GM18861 (cell line): ENCODE measurements at regions not wholly inside any gene's neighbourhood (a gene's known extent, or its start where the extent isn't known, plus 50 kb on each side); places are given as distances from the start of the nearest gene placed in this dataset.
"Not testable (repeated sequence)": the region's sequence is repeated elsewhere in the genome, so short reads cannot be mapped to it uniquely, and the experiment has no call there.

Experiments
- ATAC-seq: cut with Tn5 transposase; IDR thresholded peaks from one replicate; pipeline ENCODE4 v1.9.1; 2021; ENCODE audit not compliant: unreplicated experiment

DNA sequence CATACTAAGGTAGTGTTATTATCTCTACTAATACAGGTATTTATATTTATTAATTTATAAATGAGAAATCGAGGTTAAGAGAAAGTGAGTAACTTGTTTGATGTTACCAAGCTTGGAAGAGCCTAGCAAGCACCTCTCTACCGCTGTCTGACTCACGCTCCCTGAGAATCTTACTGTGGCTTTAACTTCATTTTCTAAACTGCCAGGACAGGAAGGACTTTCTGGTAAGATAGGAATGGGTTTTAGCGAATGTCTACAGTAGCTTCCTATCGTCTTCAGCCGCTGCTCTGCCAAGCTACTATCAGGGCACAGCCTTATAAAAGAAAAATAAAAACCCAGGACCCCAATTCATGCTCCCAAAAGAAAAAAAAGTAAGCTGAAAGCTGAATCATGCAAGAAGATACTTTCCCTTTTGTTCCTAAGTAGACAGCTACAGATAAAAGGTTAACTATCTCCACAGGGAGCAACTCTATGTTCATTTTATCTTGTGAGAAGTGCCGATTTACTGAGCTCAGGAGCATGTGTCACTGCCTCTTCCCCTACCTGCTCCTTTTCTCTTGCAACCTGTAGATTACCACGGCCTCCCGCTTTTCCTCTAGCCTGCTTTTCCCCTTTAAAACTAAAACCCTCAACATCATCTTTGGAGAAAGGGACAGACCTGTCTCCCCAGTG lies 60.2 kb downstream of the THNSL1 start:
- no peak for ATAC-seq

DNA sequence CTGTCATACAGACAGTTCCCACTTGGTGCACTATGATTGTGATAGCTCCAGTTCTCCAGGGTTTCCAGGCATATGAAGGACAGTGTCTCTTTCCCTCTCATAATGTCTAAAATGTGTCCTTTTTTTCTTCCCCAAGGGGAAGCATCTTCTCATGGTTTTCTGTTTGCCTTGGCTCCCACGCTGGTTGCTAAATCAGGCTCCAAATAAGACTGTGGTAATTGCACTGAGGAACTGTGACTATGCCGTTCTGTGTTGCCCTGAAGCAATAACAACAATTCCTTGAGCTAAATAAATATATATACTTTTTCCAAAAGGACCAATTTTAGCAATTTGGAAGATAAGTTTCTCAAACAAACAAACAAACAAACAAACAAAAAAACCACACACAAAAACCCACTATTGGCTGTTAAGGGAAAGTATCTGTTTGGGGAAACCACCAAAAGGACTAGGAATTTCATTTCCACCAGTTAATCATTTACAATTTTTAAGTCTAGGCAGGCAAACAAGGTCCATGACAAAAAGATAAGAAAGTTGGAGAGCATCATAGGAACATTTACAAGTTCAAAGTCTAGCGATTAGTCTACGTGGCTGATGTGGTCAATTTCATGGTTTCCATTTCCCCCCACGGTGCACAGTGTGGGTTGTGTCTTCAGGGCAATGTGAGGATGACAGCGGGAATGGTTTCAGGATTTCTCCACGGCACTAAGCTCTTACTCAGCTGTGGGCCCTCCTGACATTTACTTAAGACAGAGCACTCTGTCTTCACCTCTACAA lies 62.4 kb downstream of the THNSL1 start:
- ATAC-seq, result no peak

DNA sequence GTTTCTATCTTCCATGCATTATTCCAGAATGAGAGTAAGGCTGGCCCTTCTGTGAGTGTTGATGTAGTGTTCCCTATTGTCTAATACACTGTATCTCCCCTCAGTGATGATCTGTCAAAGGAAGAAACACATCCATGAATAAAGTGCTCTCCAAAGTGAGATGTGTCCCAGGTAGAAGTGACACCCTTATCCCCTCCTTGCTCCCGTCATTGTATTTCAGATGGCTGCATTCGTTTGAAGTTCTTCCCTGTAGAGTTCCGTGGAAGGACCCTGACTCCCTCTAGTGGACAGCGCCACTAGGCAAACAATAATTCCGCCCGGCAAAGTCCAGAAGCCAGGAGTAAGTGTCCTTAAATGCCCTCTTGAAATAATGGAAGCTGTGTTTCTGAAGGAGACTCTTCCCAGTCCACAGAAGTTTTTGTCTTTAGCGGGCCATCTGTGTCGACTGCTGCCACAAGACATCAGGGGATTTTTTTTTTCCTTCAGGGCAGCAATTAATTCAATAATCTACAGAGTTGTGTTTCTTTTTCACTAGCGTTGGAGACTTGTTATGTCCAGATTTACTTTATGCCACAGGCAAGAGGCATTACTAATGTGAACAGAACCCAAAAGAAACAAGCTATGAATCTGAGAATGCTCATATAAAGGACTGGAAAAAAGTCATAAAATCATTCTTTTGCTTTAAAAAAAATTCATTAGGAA lies 64.6 kb downstream of the THNSL1 start:
- peak; percentile 79 for ATAC-seq

DNA sequence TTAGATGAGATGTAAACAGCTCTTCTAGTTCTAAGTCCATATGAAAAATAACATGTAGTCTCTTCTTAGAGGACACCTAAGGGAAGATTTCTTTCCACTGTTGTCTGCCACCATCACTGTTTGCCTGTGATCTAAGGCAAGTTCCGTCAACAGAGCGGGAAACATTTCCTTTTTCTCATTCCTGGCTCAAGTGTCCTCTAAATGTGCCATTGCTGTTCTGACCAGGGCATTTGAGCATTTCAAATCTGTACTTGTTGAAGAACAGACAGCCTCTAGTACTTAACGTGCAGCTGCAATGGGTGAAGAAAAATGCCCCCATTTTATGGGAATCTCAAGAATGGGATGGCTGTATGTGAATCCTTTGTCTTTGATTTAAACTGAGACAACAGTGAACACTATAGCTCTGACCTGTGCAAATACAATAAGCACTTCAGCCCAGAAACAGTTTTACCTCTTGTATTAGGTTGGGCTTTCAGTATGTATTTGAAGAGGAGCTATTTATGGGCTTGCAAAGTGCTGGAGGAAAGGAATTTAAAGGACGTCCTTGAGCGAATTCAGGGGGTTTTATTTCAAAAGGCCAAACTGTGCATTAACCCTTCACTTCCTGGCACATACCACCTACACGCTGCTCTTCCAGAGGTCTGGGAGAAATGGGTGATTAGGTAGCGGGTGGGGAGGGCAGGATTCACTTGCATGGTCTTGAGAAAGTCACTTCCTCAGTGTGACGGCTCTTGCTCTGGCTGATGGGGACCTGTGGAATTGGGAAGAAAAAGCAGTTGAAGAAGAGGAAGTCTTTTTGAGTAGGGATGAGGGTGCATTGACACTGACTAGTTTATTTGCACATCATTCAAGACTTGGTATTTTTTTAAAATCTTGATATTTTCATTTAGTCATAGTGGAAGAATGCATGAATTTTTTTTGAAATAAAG lies 66.1 kb downstream of the THNSL1 start:
- ATAC-seq, result no peak

- ATAC-seq, result no peak
Measured at GRCh38 chr10:25083546-25084111, 67.2 kb downstream of the THNSL1 start.

DNA sequence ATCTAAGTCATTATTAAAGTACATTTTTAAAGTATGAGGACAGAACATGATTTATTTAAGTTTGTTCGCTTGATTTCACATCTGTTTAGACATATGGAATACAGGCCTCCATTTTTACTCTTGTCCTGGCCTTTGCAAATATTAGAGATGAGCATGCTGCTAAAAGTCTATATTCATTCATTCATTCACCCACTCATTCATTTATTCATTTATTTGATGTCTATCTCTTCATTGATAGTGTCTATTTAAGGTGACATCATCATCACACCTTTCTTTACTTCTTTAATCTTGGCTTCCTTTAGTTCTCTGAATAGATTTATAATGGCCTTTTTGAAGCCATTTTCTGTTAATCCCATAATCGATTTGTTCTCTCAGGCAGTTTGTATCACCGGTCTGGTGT lies 68.0 kb downstream of the THNSL1 start:
- no peak for ATAC-seq

- ATAC-seq, result no peak
Measured at GRCh38 chr10:25094590-25094989, 78.2 kb downstream of the THNSL1 start.

GRCh38 chr10:25097669-25098411 lies 77.0 kb upstream of the GPR158 start:
- ATAC-seq, result no peak

DNA sequence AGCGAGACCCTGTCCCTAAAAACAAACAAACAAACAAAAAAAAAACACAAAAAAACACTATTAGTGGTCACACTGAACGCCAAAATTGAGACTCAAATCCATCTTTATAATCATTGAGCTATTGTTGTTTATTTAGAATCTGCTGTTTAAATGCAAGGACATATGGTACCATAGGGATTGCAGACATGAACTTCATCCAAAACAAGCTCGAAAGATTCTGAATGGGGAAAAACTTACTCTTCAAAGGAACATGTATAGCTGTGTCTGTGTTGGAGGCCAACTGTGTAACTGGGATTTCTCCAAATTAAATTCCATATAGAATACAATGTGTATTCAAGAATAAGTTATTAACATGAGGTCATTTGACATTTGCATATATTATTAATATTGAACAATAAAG lies 74.7 kb upstream of the GPR158 start:
- ATAC-seq, result no peak

- no peak for ATAC-seq
Measured at GRCh38 chr10:25101461-25102146, 73.2 kb upstream of the GPR158 start.

DNA sequence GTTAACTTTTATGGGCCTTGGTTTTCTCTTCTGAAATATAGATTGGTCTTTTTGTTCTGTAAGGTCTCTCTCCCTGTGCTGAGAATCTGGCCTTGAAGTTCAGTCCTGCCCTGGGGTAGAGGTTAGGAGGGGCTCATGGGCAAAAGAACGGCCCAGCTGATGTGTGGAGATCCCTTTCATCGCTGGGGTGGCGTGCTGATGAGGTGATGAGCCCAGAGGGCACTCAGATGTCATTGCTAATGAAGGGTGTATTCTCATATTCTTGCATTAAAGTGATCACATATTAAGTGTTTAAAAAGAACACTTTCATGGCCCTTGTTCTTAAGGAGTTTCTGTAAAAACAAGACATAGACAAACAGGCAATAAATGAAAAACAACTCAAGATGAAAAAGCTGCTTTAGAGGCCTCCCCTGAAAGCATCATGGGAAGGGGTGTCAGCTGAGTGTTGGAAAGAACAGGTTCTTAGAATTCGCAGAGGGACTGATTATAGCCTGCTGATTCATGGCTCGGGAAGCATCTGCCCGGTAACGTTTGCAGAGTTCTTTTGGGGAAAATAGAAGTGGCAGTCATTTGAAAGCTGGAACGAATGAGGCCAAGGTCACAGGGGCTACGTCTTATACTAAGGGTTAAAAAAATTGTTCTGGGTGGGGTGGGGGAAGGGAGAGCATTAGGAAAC lies 72.5 kb upstream of the GPR158 start:
- ATAC-seq, result no peak

GRCh38 chr10:25103703-25104102 lies 71.1 kb upstream of the GPR158 start:
- no peak for ATAC-seq

DNA sequence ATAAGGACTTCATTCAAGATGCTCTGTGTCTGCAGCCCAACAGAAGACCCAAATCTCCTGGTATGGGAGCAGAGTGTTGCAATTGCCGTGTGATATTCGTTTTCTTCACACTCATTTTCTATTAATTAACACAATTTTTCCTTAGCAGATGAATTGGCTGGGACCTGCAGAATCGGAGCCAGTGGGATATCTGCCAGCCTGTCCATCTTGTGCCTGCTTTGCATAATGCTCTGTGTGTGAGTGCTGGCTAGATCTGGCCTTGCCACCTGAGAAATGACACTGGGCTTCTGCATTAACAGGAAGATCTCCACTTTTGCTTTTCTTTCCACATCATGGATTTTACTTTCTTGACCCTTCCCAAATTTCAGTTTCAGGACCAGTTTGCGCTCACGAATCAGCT lies 70.4 kb upstream of the GPR158 start:
- ATAC-seq, result no peak

- no peak for ATAC-seq
Measured at GRCh38 chr10:25105262-25105661, 69.5 kb upstream of the GPR158 start.

- ATAC-seq, result no peak
Measured at GRCh38 chr10:25105743-25106260, 69.0 kb upstream of the GPR158 start.

DNA sequence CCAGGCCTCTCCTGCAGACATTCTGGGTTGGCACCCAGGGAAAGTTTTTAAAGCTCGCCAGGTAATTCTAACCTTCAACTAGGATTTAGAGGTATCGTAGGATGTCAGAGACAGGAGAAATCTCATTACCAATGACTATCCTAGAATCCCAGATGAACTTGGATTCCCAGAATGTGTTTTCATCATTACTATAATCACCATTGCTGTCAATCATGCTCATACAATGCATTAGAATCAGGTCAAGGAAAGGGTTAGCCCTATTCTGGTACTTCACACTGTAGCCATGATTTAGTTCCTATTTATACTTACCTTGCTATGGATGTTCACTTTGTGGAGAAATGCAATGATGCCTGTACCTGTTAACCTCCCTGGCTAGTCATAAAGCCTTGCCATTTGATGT lies 67.0 kb upstream of the GPR158 start:
- no peak for ATAC-seq

- not testable (repeated sequence) for ATAC-seq
Measured at GRCh38 chr10:25109896-25110295, 64.9 kb upstream of the GPR158 start.

GRCh38 chr10:25112016-25112415 lies 62.8 kb upstream of the GPR158 start:
- no peak for ATAC-seq
